CD14-positive monocyte (primary cell): ENCODE measurements at regions not wholly inside any gene's neighbourhood (a gene's known extent, or its start where the extent isn't known, plus 50 kb on each side); places are given as distances from the start of the nearest gene placed in this dataset.

Experiments
- DNase-seq, 3 donors: peaks; one replicate each; pipeline ENCODE4 v3.0.0-alpha.2; 2011 to 2022
- H2AFZ ChIP-seq: 2 replicates; pipeline ENCODE4 v1.6.0; 2012; ENCODE audit warnings: mild to moderate bottlenecking, low read depth, low read length, inconsistent platforms; ENCODE audit not compliant: insufficient read depth, poor library complexity, severe bottlenecking
- H3K27ac ChIP-seq, 2 donors: 1 replicate in 1 of 2; 2 replicates in 1 of 2; pipeline ENCODE4 v1.5.1; 2012 to 2013; ENCODE audit warnings: low read length in 2 of 2, control low read depth in 1 of 2, inconsistent platforms in 1 of 2, low read depth in 1 of 2, mild to moderate bottlenecking in 1 of 2
- H3K27me3 ChIP-seq, 2 donors: one replicate each; pipeline versions ENCODE4 v1.6.0 to v1.6.1; 2011 to 2013; ENCODE audit warnings: low read length in 2 of 2; ENCODE audit not compliant: control insufficient read depth in 2 of 2, insufficient read depth in 2 of 2
- H3K36me3 ChIP-seq, 2 donors: replicated peaks in 1 of 2; 1 replicate in 1 of 2; 2 replicates in 1 of 2; pipeline versions ENCODE4 v1.5.1 to v1.6.1; 2012 to 2013; ENCODE audit warnings: low read length in 2 of 2, control low read depth in 1 of 2, inconsistent platforms in 1 of 2, mild to moderate bottlenecking in 1 of 2; ENCODE audit not compliant: insufficient read depth in 2 of 2, control insufficient read depth in 1 of 2
- H3K4me1 ChIP-seq, 2 donors: 1 replicate in 1 of 2; 2 replicates in 1 of 2; pipeline versions ENCODE4 v1.5.1 to v1.6.1; 2012 to 2013; ENCODE audit warnings: low read length in 2 of 2, control low read depth in 1 of 2, inconsistent platforms in 1 of 2, mild to moderate bottlenecking in 1 of 2, moderate library complexity in 1 of 2; ENCODE audit not compliant: insufficient read depth in 2 of 2, control insufficient read depth in 1 of 2
- H3K4me2 ChIP-seq: replicated peaks from 2 replicates; pipeline ENCODE3; 2012; ENCODE audit warnings: low read length, moderate library complexity, mild to moderate bottlenecking; ENCODE audit not compliant: poor library complexity, severe bottlenecking; ENCODE audit errors: extremely low read depth
- H3K4me3 ChIP-seq, 3 experiments: fragments of 200-600 bp in 1 of 3; sonication (generic) in 1 of 3; replicated peaks in 1 of 3; 1 replicate in 2 of 3; 2 replicates in 1 of 3; pipeline ENCODE4 v1.5.1; 2011 to 2013; ENCODE audit warnings: low read length in 3 of 3, mild to moderate bottlenecking in 3 of 3, control low read depth in 2 of 3, low read depth in 2 of 3, inconsistent platforms in 1 of 3, moderate library complexity in 1 of 3
- H3K79me2 ChIP-seq: 2 replicates; pipeline ENCODE4 v1.6.0; 2012; ENCODE audit warnings: mild to moderate bottlenecking, control low read depth, inconsistent platforms, low read length, moderate library complexity; ENCODE audit not compliant: insufficient read depth
- H3K9ac ChIP-seq: 2 replicates; pipeline ENCODE4 v1.6.0; 2017; ENCODE audit warnings: low read length, mild to moderate bottlenecking; ENCODE audit not compliant: insufficient read depth, poor library complexity, severe bottlenecking
- H3K9me3 ChIP-seq, 2 donors: replicated peaks in 1 of 2; 1 replicate in 1 of 2; 2 replicates in 1 of 2; pipeline versions ENCODE4 v1.5.1 to v1.6.1; 2012 to 2013; ENCODE audit warnings: low read length in 2 of 2, control low read depth in 1 of 2; ENCODE audit not compliant: control insufficient read depth in 1 of 2, insufficient read depth in 1 of 2
- H4K20me1 ChIP-seq: 2 replicates; pipeline ENCODE4 v1.6.0; 2012; ENCODE audit warnings: mild to moderate bottlenecking, low read length, control low read depth, moderate library complexity; ENCODE audit not compliant: insufficient read depth
- H3K27ac Mint-ChIP-seq, 7 donors: one replicate each; pipeline ENCODE4 v1.8.0; 2020; ENCODE audit warnings: mild to moderate bottlenecking in 7 of 7, mixed read lengths in 7 of 7, moderate library complexity in 6 of 7, inconsistent platforms in 2 of 7
- H3K27me3 Mint-ChIP-seq, 3 donors: one replicate each; pipeline ENCODE4 v1.8.0; 2021 to 2022; ENCODE audit warnings: low read depth in 3 of 3, mild to moderate bottlenecking in 3 of 3, mixed read lengths in 3 of 3, moderate library complexity in 3 of 3, inconsistent platforms in 1 of 3
- H3K36me3 Mint-ChIP-seq, 2 donors: one replicate each; pipeline ENCODE4 v1.8.0; 2020; ENCODE audit warnings: mixed read lengths in 2 of 2, inconsistent platforms in 1 of 2, mild to moderate bottlenecking in 1 of 2
- H3K4me1 Mint-ChIP-seq: one replicate; pipeline ENCODE4 v1.8.0; 2020; ENCODE audit warnings: mild to moderate bottlenecking, mixed read lengths
- H3K4me3 Mint-ChIP-seq, 2 donors: one replicate each; pipeline ENCODE4 v1.8.0; 2020; ENCODE audit warnings: mild to moderate bottlenecking in 2 of 2, mixed read lengths in 2 of 2, moderate library complexity in 1 of 2
- H3K9me3 Mint-ChIP-seq, 7 donors: one replicate each; pipeline ENCODE4 v1.8.0; 2020 to 2022; ENCODE audit warnings: mixed read lengths in 7 of 7, mild to moderate bottlenecking in 6 of 7, moderate library complexity in 6 of 7, inconsistent platforms in 2 of 7
- CTCF ChIP-seq: fragments of 200-600 bp; IDR thresholded peaks from one replicate; pipeline ENCODE4 v1.8.0; 2022; ENCODE audit warnings: antibody characterized with exemption, mild to moderate bottlenecking
- WGBS: methylation state at CpG from one replicate; pipeline ENCODE4 v1.1.5; 2013; ENCODE audit warnings: missing lambda C conversion rate; ENCODE audit not compliant: insufficient coverage; 5-methylcytosine and 5-hydroxymethylcytosine counted together
- intact Hi-C, 2 donors: fragments of 100-400 bp; cut with micrococcal nuclease; formaldehyde crosslinking; loops; one replicate each; pipeline versions ENCODE4 v1.15.0 to v1.15.1; 2023

DNA sequence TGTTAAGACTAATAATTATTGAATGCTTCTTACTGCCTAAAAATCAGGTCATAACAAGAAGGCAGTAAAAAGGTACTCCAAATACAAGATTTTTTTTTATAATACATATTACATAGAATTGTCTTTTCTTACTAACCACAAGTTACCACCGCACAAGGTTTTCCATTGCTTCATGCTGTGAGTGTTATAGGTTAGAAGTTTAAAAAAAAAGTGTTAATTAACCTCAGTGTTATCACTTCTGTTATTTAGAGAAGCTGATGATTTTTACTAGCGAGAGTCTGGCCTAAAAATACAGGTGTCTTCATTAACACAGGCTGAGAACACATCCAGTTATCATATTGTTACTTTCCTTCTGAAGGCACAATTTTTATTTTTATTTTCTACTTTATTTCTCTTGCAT, 1281.9 kb upstream of the CELF2 start:
- Histone ChIP-seq H3K4me1 (no peaks in the 10 kb centered on the region), H3K9ac (no peak overlapping the region), H4K20me1 (no peaks in the 10 kb centered on the region), H3K4me2 (no peak overlapping the region), H3K4me3 (no peak overlapping the region), H3K27ac (no peak overlapping the region), H3K36me3 (no peaks in the 10 kb centered on the region), H2AFZ (no peak overlapping the region), H3K79me2 (no peaks in the 10 kb centered on the region), H3K27me3 (no peaks in the 10 kb centered on the region), H3K9me3 (no peaks in the 10 kb centered on the region)
- no peak for DNase-seq
- WGBS, result no CpG with 5 or more reads among the region's 2 CpGs
- Mint-ChIP-seq H3K27ac (no peak overlapping the region), H3K27me3 (peaks cover 0 to 1% (median 0%) of the 10 kb centered on the region in 3 donors), H3K4me3 (no peak overlapping the region), H3K4me1 (no peaks in the 10 kb centered on the region), H3K36me3 (no peaks in the 10 kb centered on the region), H3K9me3 (peaks cover 0 to 7% (median 4%) of the 10 kb centered on the region in 7 donors)
- intact Hi-C loops, result no loop called here
- TF ChIP-seq CTCF, result no peak

DNA sequence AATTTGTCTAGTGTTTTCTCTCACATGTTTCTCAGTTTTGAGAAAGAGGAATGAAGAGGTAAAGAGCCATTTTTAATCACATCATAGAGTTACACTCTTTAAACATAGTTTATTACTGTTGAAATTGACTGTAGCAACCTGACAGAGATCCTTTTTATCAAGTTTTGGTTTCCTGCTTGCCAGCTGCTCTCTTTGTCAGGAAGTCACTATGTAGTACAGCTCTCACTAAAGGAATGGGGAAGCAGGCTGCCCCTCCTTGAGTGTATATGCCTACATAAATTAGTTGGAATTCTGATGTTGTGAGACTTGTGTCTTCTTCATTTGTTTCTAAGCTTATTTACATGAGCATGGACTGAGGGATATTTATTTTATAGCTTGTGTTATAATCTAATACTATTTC, 1274.0 kb upstream of the CELF2 start:
- intact Hi-C loops, result no loop called here
- Mint-ChIP-seq H3K4me3 (no peak overlapping the region), H3K4me1 (no peaks in the 10 kb centered on the region), H3K27ac (no peak overlapping the region), H3K27me3 (no peaks in the 10 kb centered on the region), H3K9me3 (peaks cover 0 to 1% (median 0%) of the 10 kb centered on the region in 7 donors), H3K36me3 (no peaks in the 10 kb centered on the region)
- Histone ChIP-seq H4K20me1 (no peaks in the 10 kb centered on the region), H3K79me2 (no peaks in the 10 kb centered on the region), H3K27me3 (no peaks in the 10 kb centered on the region), H3K4me2 (no peak overlapping the region), H3K36me3 (no peaks in the 10 kb centered on the region), H3K4me1 (no peaks in the 10 kb centered on the region), H3K4me3 (no peak overlapping the region), H3K9me3 (no peaks in the 10 kb centered on the region), H2AFZ (no peak overlapping the region), H3K9ac (no peak overlapping the region), H3K27ac (no peak overlapping the region)
- no peak for TF ChIP-seq CTCF
- no peak for DNase-seq
